SU-DHL-6 (cell line): ENCODE measurements at regions not wholly inside any gene's neighbourhood (a gene's known extent, or its start where the extent isn't known, plus 50 kb on each side); places are given as distances from the start of the nearest gene placed in this dataset.

Experiments used
- H2AFZ ChIP-seq: fragments of 200-600 bp; sonication (generic); 2 replicates; pipeline ENCODE4 v1.6.1; 2014; ENCODE audit warnings: low read depth, mild to moderate bottlenecking, moderate library complexity, mixed read lengths, antibody characterized with exemption, low read length; ENCODE audit not compliant: severe bottlenecking
- H3F3A ChIP-seq: fragments of 200-600 bp; shearing (Covaris generic); 2 replicates; pipeline ENCODE4 v1.6.0; 2016; ENCODE audit warnings: antibody characterized with exemption, mild to moderate bottlenecking; ENCODE audit not compliant: insufficient read depth
- H3K27ac ChIP-seq: fragments of 200-600 bp; sonication (generic); 2 replicates; pipeline ENCODE4 v1.5.1; 2016; ENCODE audit warnings: low read depth, mild to moderate bottlenecking, low read length, moderate library complexity, mixed read lengths
- H3K27me3 ChIP-seq: fragments of 200-600 bp; sonication (generic), shearing (Covaris generic); 2 replicates; pipeline ENCODE4 v1.6.0; 2014; ENCODE audit warnings: mild to moderate bottlenecking, low read length
- H3K36me3 ChIP-seq: fragments of 200-600 bp; sonication (generic); 2 replicates; pipeline ENCODE4 v1.6.1; 2014; ENCODE audit warnings: mild to moderate bottlenecking, low read length, mixed read lengths
- H3K4me2 ChIP-seq: fragments of 300-600, 200-600 bp; shearing (Covaris generic), sonication (generic); 2 replicates; pipeline ENCODE4 v1.6.0; 2014; ENCODE audit warnings: low read length, low read depth, mild to moderate bottlenecking; ENCODE audit not compliant: poor library complexity, severe bottlenecking
- H3K4me3 ChIP-seq: fragments of 200-600 bp; sonication (generic); 2 replicates; pipeline ENCODE4 v1.5.1; 2014; ENCODE audit warnings: antibody characterized with exemption, low read length, mild to moderate bottlenecking, mixed read lengths; ENCODE audit not compliant: insufficient read depth, poor library complexity, severe bottlenecking
- H3K79me2 ChIP-seq: fragments of 200-600 bp; sonication (generic); 2 replicates; pipeline ENCODE4 v1.6.1; 2014; ENCODE audit warnings: mild to moderate bottlenecking, low read length, moderate library complexity; ENCODE audit not compliant: insufficient read depth
- H3K9ac ChIP-seq: fragments of 200-600 bp; sonication (generic); 2 replicates; pipeline ENCODE4 v1.7.0; 2014; ENCODE audit warnings: mild to moderate bottlenecking, low read length
- H3K9me2 ChIP-seq: fragments of 200-600 bp; sonication (generic); replicated peaks from 2 replicates; pipeline ENCODE4 v1.6.1; 2014; ENCODE audit warnings: low read length; ENCODE audit not compliant: insufficient read depth
- H3K9me3 ChIP-seq: fragments of 200-600 bp; sonication (generic); 2 replicates; pipeline ENCODE4 v1.6.1; 2014; ENCODE audit warnings: low read length, mixed read lengths; ENCODE audit not compliant: insufficient read depth
- H4K20me1 ChIP-seq: fragments of 200-600 bp; sonication (generic); 2 replicates; pipeline ENCODE4 v1.6.1; 2014; ENCODE audit warnings: low read depth, mild to moderate bottlenecking, antibody characterized with exemption, low read length, moderate library complexity, mixed read lengths
- EZH2phosphoT487 ChIP-seq: fragments of 200-600 bp; sonication (generic), shearing (Covaris generic); conservative IDR thresholded peaks from 2 replicates; pipeline ENCODE4 v1.6.1; 2018; ENCODE audit warnings: mild to moderate bottlenecking, antibody characterized with exemption, low read length, moderate library complexity, mixed read lengths
- TF ChIP-seq, protein P1 (sequence below): fragments of 200-600 bp; sonication (generic); IDR thresholded peaks from one replicate; pipeline ENCODE4 v1.5.1; 2017; ENCODE audit warnings: antibody characterized with exemption, mild to moderate bottlenecking, low read length, moderate library complexity; ENCODE audit not compliant: insufficient read depth, poor library complexity, severe bottlenecking

DNA sequence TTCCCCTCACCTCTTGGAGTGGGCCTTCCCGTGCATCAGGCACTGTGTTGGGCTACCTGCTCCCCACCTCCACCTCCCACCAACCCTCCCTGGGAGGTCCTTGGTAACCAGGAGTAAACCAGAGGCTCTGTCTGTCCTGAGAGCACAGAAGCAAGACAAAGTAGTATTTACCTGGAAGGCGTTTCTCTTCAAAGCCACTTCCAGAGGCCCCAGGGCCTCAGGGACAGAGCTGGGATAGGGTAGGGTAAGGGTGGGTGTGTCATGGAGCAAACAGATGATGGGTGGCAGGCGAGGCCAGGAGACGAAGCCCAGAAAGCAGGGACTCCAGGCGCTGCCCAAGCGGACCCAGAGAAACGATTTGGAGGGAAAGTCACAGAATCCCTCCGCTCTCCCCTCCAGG is 77.2 kb upstream of the TARDBP start:
- Histone ChIP-seq H3K79me2 (no peaks in the 10 kb centered on the region), H3K27ac (no peak overlapping the region), H3K4me3 (no peak overlapping the region), H3K9me3 (no peaks in the 10 kb centered on the region), H3K4me2 (no peak overlapping the region), H2AFZ (no peak overlapping the region), H3K36me3 (no peaks in the 10 kb centered on the region), H3K27me3 (no peaks in the 10 kb centered on the region), H4K20me1 (no peaks in the 10 kb centered on the region), H3K9me2 (no peaks in the 10 kb centered on the region), H3F3A (no peaks in the 10 kb centered on the region), H3K9ac (no peak overlapping the region)
- no peak for TF ChIP-seq EZH2phosphoT487
- TF ChIP-seq, protein P1, sequence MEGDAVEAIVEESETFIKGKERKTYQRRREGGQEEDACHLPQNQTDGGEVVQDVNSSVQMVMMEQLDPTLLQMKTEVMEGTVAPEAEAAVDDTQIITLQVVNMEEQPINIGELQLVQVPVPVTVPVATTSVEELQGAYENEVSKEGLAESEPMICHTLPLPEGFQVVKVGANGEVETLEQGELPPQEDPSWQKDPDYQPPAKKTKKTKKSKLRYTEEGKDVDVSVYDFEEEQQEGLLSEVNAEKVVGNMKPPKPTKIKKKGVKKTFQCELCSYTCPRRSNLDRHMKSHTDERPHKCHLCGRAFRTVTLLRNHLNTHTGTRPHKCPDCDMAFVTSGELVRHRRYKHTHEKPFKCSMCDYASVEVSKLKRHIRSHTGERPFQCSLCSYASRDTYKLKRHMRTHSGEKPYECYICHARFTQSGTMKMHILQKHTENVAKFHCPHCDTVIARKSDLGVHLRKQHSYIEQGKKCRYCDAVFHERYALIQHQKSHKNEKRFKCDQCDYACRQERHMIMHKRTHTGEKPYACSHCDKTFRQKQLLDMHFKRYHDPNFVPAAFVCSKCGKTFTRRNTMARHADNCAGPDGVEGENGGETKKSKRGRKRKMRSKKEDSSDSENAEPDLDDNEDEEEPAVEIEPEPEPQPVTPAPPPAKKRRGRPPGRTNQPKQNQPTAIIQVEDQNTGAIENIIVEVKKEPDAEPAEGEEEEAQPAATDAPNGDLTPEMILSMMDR: no peak

DNA sequence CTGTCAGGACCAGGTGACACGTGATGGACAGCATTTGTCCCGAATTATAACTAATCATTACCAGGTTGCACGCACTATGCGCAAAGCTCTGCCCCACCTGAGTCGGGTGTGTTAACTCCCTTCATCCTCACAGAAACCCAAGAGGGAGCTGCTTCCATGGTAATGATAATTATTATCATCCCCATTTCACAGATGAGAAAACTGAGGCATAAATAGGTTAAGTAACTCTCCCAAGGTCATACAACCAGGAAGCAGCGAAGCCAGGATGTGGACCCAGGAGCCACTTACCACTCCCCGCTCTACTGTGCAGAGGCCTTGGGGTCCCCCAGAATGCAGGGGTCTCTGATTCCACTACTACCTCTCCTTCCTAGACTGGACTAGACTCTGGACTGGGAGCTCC is 76.7 kb upstream of the TARDBP start:
- no peaks in the 10 kb centered on the region for H3K36me3 ChIP-seq

DNA sequence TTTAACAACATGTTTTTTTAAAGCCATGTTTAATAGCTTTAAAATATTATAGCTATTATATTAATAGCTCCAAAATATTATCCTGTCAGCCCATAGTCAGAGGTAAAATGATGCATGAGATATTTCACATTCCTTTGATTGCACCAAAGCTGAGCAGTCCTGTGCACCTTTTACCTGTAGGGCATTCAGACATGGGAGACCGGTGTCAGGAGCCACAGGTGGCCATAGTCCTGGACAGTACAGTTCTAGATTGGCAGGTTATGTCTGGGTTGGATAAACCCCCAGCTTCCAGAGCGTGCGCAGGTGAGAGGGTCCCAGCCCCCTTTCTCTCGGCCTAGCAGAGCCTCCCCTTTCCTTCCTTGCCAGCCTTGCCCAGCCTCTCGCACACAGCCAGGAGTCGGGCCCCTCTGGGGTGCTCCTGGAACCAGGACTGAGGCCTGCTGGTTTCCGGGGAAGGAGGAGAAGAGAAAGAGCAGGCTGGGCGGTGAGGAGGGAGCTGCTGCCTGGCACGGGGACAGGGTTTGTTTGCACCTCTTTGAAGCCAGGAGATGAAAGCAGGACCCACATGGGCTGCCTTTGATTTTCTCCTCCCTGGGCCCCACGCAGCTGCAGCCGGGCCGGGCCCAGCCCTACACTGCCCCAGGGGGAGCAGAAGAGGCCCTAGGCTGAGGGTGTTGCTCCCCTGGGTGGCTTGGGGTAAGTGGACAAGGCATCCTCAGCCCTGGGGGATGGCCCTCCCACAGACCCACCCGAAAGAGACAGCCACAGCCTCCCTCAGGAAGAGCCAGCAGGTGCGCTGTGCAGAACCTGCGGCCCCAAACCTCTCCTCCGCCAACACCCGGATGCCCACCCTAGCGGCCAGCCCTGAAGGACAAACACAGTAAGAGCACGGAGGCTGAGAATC is 75.2 kb upstream of the TARDBP start:
- Histone ChIP-seq H3K9ac (no peak overlapping the region), H3K79me2 (no peaks in the 10 kb centered on the region), H3K9me3 (no peaks in the 10 kb centered on the region), H3K4me2 (no peak overlapping the region), H4K20me1 (no peaks in the 10 kb centered on the region), H3F3A (no peaks in the 10 kb centered on the region), H3K27ac (no peak overlapping the region), H3K9me2 (no peaks in the 10 kb centered on the region), H3K4me3 (no peak overlapping the region), H2AFZ (no peak overlapping the region), H3K27me3 (no peaks in the 10 kb centered on the region), H3K36me3 (no peaks in the 10 kb centered on the region)
- TF ChIP-seq, protein P1: no peak
- TF ChIP-seq EZH2phosphoT487: no peak

More for the DNA sequence above, 76.7 kb upstream of the TARDBP start:
- no peak overlapping the region for H2AFZ ChIP-seq
- H4K20me1 ChIP-seq: no peaks in the 10 kb centered on the region
- no peak for TF ChIP-seq EZH2phosphoT487
- TF ChIP-seq, protein P1: no peak
- no peaks in the 10 kb centered on the region for H3K9me3 ChIP-seq
- no peaks in the 10 kb centered on the region for H3F3A ChIP-seq
- no peak overlapping the region for H3K27ac ChIP-seq
- H3K4me2 ChIP-seq: no peak overlapping the region
- no peak overlapping the region for H3K4me3 ChIP-seq
- no peaks in the 10 kb centered on the region for H3K9me2 ChIP-seq
- no peak overlapping the region for H3K9ac ChIP-seq
- no peaks in the 10 kb centered on the region for H3K79me2 ChIP-seq
- no peaks in the 10 kb centered on the region for H3K27me3 ChIP-seq
